ENCODE measurements at regions not wholly inside any gene's neighbourhood (a gene's known extent, or its start where the extent isn't known, plus 50 kb on each side); places are given as distances from the start of the nearest gene placed in this dataset.

DNA sequence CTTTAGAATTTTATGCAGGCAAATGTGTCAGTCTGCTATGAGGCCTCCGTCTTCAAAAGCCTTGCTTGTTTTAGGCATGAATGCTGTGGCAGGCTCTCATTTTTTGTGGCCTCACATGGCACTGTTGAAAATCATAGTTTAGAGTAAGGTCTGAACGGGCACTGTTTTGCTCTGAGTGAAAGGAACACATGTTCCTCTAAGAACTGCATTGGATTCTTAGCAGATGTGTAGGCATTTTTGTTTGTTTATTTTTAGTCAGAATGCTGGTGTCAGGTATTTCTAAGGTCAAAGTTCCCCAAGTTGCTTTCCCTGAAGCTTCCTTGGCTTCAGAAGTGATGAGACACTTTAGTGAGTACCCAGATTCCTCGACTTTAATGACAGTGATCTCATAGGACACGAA lies 173.7 kb downstream of the HS3ST3B1 start:
- Histone ChIP-seq H3K4me1 (ENCODE audit: control insufficient read depth in 1 of 2, insufficient read depth in 2 of 2, low read length in 2 of 2) (no peaks in the 10 kb centered on the region), H2AFZ (ENCODE audit: insufficient read depth, low read depth, low read length, poor library complexity, severe bottlenecking) (no peak overlapping the region), H3K79me2 (ENCODE audit: insufficient read depth, low read length) (no peaks in the 10 kb centered on the region), H3K27me3 (ENCODE audit: control insufficient read depth in 2 of 2, insufficient read depth in 2 of 2, low read length in 2 of 2) (no peaks in the 10 kb centered on the region), H3K9me3 (replicated peaks in 1 of 2; ENCODE audit: control insufficient read depth in 1 of 2, insufficient read depth in 1 of 2, low read length in 2 of 2) (no peaks in the 10 kb centered on the region), H4K20me1 (ENCODE audit: insufficient read depth, low read length) (no peaks in the 10 kb centered on the region), H3K36me3 (replicated peaks in 1 of 2; ENCODE audit: control insufficient read depth in 1 of 2, insufficient read depth in 2 of 2, low read length in 2 of 2) (no peaks in the 10 kb centered on the region), H3K27ac (ENCODE audit: low read depth in 1 of 2, low read length in 2 of 2) (no peak overlapping the region), H3K9ac (ENCODE audit: insufficient read depth, low read length, poor library complexity, severe bottlenecking) (no peak overlapping the region), H3K4me2 (replicated peaks; ENCODE audit: extremely low read depth, low read length, poor library complexity, severe bottlenecking) (no peak overlapping the region), H3K4me3 (replicated peaks in 1 of 3; ENCODE audit: low read depth in 2 of 3, low read length in 3 of 3) (no peak overlapping the region)
- Mint-ChIP-seq H3K36me3 (no peaks in the 10 kb centered on the region), H3K4me3 (no peak overlapping the region), H3K27ac (no peak overlapping the region), H3K4me1 (no peaks in the 10 kb centered on the region), H3K9me3 (peaks cover 0 to 13% (median 5%) of the 10 kb centered on the region in 7 donors), H3K27me3 (ENCODE audit: low read depth in 3 of 3) (no peaks in the 10 kb centered on the region)
- TF ChIP-seq, protein P1, sequence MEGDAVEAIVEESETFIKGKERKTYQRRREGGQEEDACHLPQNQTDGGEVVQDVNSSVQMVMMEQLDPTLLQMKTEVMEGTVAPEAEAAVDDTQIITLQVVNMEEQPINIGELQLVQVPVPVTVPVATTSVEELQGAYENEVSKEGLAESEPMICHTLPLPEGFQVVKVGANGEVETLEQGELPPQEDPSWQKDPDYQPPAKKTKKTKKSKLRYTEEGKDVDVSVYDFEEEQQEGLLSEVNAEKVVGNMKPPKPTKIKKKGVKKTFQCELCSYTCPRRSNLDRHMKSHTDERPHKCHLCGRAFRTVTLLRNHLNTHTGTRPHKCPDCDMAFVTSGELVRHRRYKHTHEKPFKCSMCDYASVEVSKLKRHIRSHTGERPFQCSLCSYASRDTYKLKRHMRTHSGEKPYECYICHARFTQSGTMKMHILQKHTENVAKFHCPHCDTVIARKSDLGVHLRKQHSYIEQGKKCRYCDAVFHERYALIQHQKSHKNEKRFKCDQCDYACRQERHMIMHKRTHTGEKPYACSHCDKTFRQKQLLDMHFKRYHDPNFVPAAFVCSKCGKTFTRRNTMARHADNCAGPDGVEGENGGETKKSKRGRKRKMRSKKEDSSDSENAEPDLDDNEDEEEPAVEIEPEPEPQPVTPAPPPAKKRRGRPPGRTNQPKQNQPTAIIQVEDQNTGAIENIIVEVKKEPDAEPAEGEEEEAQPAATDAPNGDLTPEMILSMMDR (IDR thresholded peaks at IDR 0.05): no peak
- intact Hi-C loops (cut with micrococcal nuclease): no loop called here
- no peak for DNase-seq
- WGBS (ENCODE audit: insufficient coverage): 100% methylated on average over 2 of the region's 4 CpGs

DNA sequence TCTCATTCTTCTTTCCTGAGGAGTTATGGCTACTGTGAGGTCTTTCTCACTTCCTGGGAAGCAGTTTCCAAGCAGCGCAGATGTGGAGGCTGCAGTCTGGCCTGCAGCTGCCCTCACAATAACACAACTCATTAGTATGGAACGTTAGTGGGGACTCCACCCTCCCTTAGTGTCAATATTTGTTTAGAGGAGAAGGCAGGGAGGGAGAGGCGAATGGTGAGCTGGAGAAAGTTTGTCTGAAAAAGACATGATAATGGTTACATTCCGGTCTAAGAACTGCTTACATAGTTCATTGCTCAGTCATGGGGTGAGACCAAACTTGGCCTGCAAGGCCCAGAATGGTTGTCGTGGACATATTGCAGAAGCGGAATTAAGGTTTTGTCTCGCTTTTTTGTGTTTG lies 170.2 kb downstream of the HS3ST3B1 start:
- Histone ChIP-seq H3K4me1 (ENCODE audit: control insufficient read depth in 1 of 2, insufficient read depth in 2 of 2, low read length in 2 of 2) (no peaks in the 10 kb centered on the region), H3K9me3 (replicated peaks in 1 of 2; ENCODE audit: control insufficient read depth in 1 of 2, insufficient read depth in 1 of 2, low read length in 2 of 2) (peaks cover 0 to 7% of the 10 kb centered on the region in 2 donors), H2AFZ (ENCODE audit: insufficient read depth, low read depth, low read length, poor library complexity, severe bottlenecking) (no peak overlapping the region), H3K4me2 (replicated peaks; ENCODE audit: extremely low read depth, low read length, poor library complexity, severe bottlenecking) (no peak overlapping the region), H3K9ac (ENCODE audit: insufficient read depth, low read length, poor library complexity, severe bottlenecking) (no peak overlapping the region), H3K79me2 (ENCODE audit: insufficient read depth, low read length) (no peaks in the 10 kb centered on the region), H3K27ac (ENCODE audit: low read depth in 1 of 2, low read length in 2 of 2) (no peak overlapping the region), H3K4me3 (replicated peaks in 1 of 3; ENCODE audit: low read depth in 2 of 3, low read length in 3 of 3) (no peak overlapping the region), H3K36me3 (replicated peaks in 1 of 2; ENCODE audit: control insufficient read depth in 1 of 2, insufficient read depth in 2 of 2, low read length in 2 of 2) (no peaks in the 10 kb centered on the region), H3K27me3 (ENCODE audit: control insufficient read depth in 2 of 2, insufficient read depth in 2 of 2, low read length in 2 of 2) (no peaks in the 10 kb centered on the region), H4K20me1 (ENCODE audit: insufficient read depth, low read length) (no peaks in the 10 kb centered on the region)
- intact Hi-C loops (cut with micrococcal nuclease): no loop called here
- DNase-seq: no peak
- WGBS (ENCODE audit: insufficient coverage): no CpG with 5 or more reads among the region's 7 CpGs
- Mint-ChIP-seq H3K27me3 (ENCODE audit: low read depth in 3 of 3) (no peaks in the 10 kb centered on the region), H3K9me3 (peaks cover 4 to 26% (median 11%) of the 10 kb centered on the region in 7 donors), H3K36me3 (no peaks in the 10 kb centered on the region), H3K27ac (no peak overlapping the region), H3K4me3 (no peak overlapping the region), H3K4me1 (no peaks in the 10 kb centered on the region)
- TF ChIP-seq, protein P1 (IDR thresholded peaks at IDR 0.05): no peak
